ACHN (cell line): ENCODE measurements at regions not wholly inside any gene's neighbourhood (a gene's known extent, or its start where the extent isn't known, plus 50 kb on each side); places are given as distances from the start of the nearest gene placed in this dataset.

Source experiments
- DNase-seq: peaks from one replicate; pipeline ENCODE4 v3.0.0-alpha.2; 2015
- in situ Hi-C: cut with HindIII; loops from 2 replicates; pipeline ENCODE4 v1.10.0; 2017; ENCODE audit warnings: low sequenced_read_pairs, low pct_ligation_motif_present, low pct_unique_long_range_greater_than_20kb

GRCh38 chr18:67123901-67124300 is 392.6 kb downstream of the DSEL start:
- no peak for DNase-seq
- in situ Hi-C loops: no loop called here

DNA sequence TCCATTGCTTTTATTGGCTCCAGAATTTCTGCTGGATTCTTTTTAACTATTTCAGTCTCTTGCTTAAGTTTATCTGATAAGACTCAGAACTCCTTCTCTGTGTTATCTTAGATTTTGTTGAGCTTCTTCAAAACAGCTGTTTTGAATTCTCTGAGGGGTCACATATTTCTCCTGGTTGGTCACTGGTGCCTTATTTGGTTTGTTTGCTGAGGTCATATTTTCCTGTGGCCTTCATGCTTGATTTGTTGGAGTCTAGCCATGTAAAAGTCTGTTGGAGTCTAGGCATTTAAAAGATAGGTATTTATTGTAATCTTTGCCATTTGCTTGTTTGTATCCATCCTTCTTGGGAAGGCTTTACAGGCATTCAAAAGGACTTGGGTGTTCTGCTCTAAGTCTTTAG is 398.7 kb downstream of the DSEL start:
- in situ Hi-C loops: no loop called here
- DNase-seq: no peak

DNA sequence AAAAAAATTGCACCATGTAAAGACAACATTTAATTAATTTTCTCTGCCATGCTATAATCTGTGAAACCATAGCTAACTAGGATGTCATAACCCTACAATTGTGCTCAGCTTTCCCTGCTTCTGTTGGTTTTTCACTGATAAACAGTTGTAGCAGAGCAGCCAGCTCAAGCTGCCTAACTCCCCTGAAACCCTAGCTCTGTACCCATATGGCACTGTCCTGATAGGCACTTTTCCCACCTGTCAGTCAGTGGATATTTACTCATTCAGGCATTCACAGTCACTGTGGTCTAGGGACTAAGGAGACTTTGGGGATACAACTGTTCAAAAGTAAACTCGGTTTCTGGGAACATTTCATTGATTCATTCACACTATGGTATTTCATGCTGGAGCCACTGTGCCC is 407.0 kb downstream of the DSEL start:
- no peak for DNase-seq
- in situ Hi-C loops: no loop called here

DNA sequence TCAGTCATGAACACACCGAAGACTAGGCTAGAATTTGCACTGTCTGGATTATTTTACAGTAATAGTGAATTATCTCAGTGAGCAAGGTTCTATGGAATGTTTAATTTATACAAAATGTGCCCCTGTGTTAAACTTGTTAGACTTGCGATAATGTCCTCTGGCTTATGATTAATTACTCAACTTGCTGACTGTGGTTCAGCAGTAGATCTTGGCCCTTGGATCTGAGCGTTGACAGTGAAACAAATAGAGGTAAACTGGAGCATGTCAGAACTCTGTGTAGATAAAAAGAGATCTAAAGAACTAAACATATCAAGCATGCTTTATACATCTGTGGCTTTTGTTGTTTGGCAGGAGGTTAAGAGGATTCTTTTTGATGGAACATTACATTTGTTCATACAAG is 407.6 kb downstream of the DSEL start:
- no peak for DNase-seq
- in situ Hi-C loops: no loop called here

GRCh38 chr18:67104700-67105284 is 411.7 kb downstream of the DSEL start:
- peak; percentile 68 for DNase-seq
- in situ Hi-C loops: no loop called here

- in situ Hi-C loops: no loop called here
- DNase-seq: no peak
Measured at GRCh38 chr18:67094123-67094522, 422.4 kb downstream of the DSEL start.

DNA sequence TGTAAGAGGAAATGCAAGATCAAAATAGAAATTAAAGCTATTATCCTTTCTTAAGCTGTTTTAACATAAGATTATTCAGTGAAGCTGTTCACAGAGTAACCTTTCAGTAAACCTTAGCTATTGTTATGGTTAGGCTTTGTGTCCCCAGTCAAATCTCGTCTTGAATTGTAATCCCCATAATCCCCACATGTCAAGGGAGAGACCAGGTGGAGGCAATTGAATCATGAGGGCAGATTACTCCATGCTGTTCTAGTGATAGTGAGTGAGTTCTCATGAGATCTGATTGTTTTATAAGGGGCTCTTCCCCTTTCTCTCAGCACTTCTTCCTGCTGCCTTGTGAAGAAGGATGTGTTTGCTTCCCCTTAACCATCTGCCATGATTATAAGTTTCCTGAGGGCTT is 424.4 kb downstream of the DSEL start:
- in situ Hi-C loops: no loop called here
- DNase-seq: no peak

GRCh38 chr18:67081482-67082211 is 434.9 kb downstream of the DSEL start:
- in situ Hi-C loops: no loop called here

GRCh38 chr18:67080601-67081000 is 435.9 kb downstream of the DSEL start:
- DNase-seq: no peak
- in situ Hi-C loops: no loop called here

More at GRCh38 chr18:67081482-67082211, 434.9 kb downstream of the DSEL start:
- DNase-seq: no peak

DNA sequence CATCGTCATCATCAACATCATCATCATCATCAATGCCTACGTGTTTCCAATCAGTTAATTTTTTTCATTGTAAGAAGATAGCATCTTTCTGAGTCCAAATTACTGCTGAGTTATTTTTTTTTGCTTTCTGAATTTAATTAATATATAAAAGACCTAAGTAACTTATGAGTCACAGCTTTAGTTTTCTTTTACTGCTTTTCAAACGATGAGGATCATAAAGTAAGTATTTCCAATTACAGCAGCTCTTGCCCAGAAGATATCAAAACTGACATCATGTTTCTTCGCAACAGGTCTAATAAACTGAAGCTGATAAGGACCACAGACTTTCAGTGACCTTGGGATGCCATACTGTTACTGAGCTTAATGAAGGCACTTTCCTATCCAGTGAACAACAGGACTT is 442.2 kb downstream of the DSEL start:
- DNase-seq: no peak

DNA sequence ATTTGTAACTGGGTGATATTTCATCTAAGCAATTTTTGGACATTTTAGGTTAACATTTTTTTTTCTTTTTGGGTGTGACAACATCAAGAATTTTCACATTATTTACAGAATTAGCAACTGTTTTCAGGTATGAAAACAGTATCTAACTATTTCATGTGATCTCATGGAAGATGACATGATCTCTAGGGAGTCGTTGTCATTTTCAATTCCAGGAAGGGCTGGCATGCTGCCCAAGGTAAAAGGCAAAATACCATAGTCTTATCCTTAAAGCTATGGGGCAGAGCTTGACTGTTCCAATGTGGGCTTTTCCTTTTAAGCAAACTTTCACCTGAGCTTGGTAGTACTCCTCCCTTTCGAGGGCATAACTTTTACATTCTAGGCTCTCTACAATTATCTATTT is 443.7 kb downstream of the DSEL start:
- DNase-seq: no peak
- in situ Hi-C loops: no loop called here

More for the DNA sequence above, 442.2 kb downstream of the DSEL start:
- in situ Hi-C loops: no loop called here

DNA sequence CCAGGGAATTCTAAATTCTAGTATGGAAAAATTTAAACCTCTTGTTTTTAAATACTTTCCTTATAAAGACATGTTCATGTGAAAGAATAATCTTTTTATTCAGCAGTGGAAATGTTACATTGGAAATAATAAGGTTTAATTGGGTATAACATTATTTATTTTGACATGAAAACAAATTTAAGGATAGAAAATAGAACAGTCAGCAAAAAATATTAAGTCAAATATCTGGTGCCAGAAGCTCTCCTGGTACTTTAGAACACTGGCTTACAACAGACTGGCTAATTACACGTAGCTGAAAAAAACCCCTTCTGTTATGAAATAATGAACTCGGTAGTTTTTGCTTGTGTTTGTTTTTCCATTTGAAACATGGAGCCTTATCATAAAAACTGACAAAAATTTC is 447.9 kb downstream of the DSEL start:
- no peak for DNase-seq
- in situ Hi-C loops: no loop called here

DNA sequence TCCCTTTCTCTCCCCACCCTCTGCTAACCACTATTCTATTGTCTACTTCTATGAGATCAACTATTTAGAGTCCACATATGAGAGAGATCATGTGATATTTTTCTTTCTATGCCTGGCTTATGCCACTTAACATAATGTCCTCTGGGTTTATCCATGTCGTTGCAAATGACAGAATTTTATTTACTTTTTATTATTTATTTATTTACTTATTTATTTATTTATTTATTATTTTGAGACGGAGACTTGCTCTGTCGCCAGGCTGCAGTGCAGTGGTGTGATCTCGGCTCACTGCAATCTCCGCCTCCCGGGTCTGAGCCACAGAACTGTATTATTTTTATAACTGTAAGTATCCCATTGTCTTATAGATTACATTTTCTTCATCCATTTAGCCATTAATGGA is 443.4 kb upstream of the CDH19 start:
- no peak for DNase-seq
- in situ Hi-C loops: no loop called here

GRCh38 chr18:67043276-67043675 is 439.4 kb upstream of the CDH19 start:
- no peak for DNase-seq

GRCh38 chr18:67041334-67041733 is 437.4 kb upstream of the CDH19 start:
- DNase-seq: no peak
- in situ Hi-C loops: no loop called here

More at GRCh38 chr18:67043276-67043675, 439.4 kb upstream of the CDH19 start:
- in situ Hi-C loops: no loop called here

- in situ Hi-C loops: no loop called here
- no peak for DNase-seq
Measured at GRCh38 chr18:67035026-67035425, 431.1 kb upstream of the CDH19 start.

DNA sequence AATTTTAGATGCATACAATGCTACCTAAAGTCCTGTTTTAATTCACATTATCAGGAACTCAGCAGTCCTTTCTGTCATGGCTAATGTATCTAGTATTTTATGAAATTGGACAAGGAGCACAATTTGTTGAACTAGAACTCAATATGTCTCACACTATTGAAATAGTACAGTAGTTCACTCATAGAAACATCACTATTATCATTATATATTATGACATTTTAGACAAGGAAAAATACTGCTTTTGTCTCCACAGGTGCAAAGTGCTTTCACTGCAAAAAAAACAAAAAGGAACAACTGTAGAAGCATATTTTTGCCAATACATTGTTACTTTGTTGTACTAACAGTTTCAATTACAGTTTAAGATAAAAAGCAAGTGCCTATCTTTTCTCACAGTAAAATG is 419.2 kb upstream of the CDH19 start:
- in situ Hi-C loops: no loop called here
- no peak for DNase-seq

DNA sequence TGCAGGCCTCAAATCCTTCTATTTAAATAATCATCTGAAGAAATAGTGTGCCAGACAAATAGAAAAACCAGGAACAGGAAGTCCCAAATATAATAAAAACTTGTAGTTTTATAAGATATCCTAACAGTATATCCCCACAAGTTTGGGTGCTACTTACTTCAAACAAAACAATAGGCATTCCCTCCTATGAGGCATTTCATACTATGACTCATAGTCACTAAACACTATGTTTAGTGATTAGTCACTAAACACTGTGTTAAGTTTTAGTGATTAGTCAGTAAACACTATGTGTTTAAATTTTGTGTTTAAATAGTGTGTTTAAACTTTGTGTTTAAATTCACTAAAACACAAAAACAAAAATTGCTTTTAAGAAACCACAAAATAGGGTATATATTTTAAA is 407.0 kb upstream of the CDH19 start:
- DNase-seq: peak; percentile 29
- in situ Hi-C loops: no loop called here

- DNase-seq: no peak
- in situ Hi-C loops: no loop called here
Measured at GRCh38 chr18:67007999-67008398, 404.1 kb upstream of the CDH19 start.

- no peak for DNase-seq
- in situ Hi-C loops: no loop called here
Measured at GRCh38 chr18:67007085-67007484, 403.2 kb upstream of the CDH19 start.
